GM19463 (cell line): ENCODE measurements at regions not wholly inside any gene's neighbourhood (a gene's known extent, or its start where the extent isn't known, plus 50 kb on each side); places are given as distances from the start of the nearest gene placed in this dataset.
"Not testable (repeated sequence)": the region's sequence is repeated elsewhere in the genome, so short reads cannot be mapped to it uniquely, and the experiment has no call there.

ENCODE experiments used
- ATAC-seq: cut with Tn5 transposase; IDR thresholded peaks from one replicate; pipeline ENCODE4 v1.9.1; 2021; ENCODE audit warnings: mild to moderate bottlenecking, moderate library complexity; ENCODE audit not compliant: unreplicated experiment

GRCh38 chr22:22122348-22123117 is 122.1 kb upstream of the VPREB1 start:
- ATAC-seq: no peak

GRCh38 chr22:22121445-22121844 is 123.1 kb upstream of the VPREB1 start:
- ATAC-seq: no peak

- ATAC-seq: no peak
Observed at GRCh38 chr22:22120160-22120559, 124.4 kb upstream of the VPREB1 start.

- no peak for ATAC-seq
Observed at GRCh38 chr22:22118987-22119386, 125.6 kb upstream of the VPREB1 start.

- not testable (repeated sequence) for ATAC-seq
Observed at GRCh38 chr22:22117864-22118544, 126.6 kb upstream of the VPREB1 start.

- not testable (repeated sequence) for ATAC-seq
Observed at GRCh38 chr22:22116997-22117770, 127.4 kb upstream of the VPREB1 start.

- ATAC-seq: no peak
Observed at GRCh38 chr22:22113701-22114100, 130.9 kb upstream of the VPREB1 start.

- no peak for ATAC-seq
Observed at GRCh38 chr22:22112533-22113294, 130.1 kb upstream of the TOP3B start.

GRCh38 chr22:22111983-22112382 is 129.4 kb upstream of the TOP3B start:
- no peak for ATAC-seq

GRCh38 chr22:22111267-22111751 is 128.7 kb upstream of the TOP3B start:
- ATAC-seq: peak; percentile 52

GRCh38 chr22:22110548-22111266 is 128.1 kb upstream of the TOP3B start:
- peak; percentile 97 for ATAC-seq

GRCh38 chr22:22109693-22110466 is 127.3 kb upstream of the TOP3B start:
- no peak for ATAC-seq

- no peak for ATAC-seq
Observed at GRCh38 chr22:22106855-22107254, 124.3 kb upstream of the TOP3B start.

GRCh38 chr22:22105364-22105763 is 122.8 kb upstream of the TOP3B start:
- ATAC-seq: no peak

- no peak for ATAC-seq
Observed at GRCh38 chr22:22103078-22103875, 120.7 kb upstream of the TOP3B start.

- ATAC-seq: no peak
Observed at GRCh38 chr22:22099833-22100812, 117.5 kb upstream of the TOP3B start.

GRCh38 chr22:22099194-22099486 is 116.6 kb upstream of the TOP3B start:
- ATAC-seq: peak; percentile 66
